HG03135 (cell line): ENCODE measurements at regions not wholly inside any gene's neighbourhood (a gene's known extent, or its start where the extent isn't known, plus 50 kb on each side); places are given as distances from the start of the nearest gene placed in this dataset.
"Not testable (repeated sequence)": the region's sequence is repeated elsewhere in the genome, so short reads cannot be mapped to it uniquely, and the experiment has no call there.

Experiments
- ATAC-seq: cut with Tn5 transposase; IDR thresholded peaks from one replicate; pipeline ENCODE4 v1.9.1; 2021; ENCODE audit warnings: mild to moderate bottlenecking, moderate library complexity; ENCODE audit not compliant: unreplicated experiment

- ATAC-seq, result no peak
Observed at GRCh38 chr6:81049425-81050042, 702.9 kb downstream of the TENT5A start.

GRCh38 chr6:81031416-81031815 lies 721.1 kb downstream of the TENT5A start:
- ATAC-seq, result no peak

GRCh38 chr6:81026041-81026553 lies 726.4 kb downstream of the TENT5A start:
- ATAC-seq, result no peak

GRCh38 chr6:81023709-81024108 lies 728.8 kb downstream of the TENT5A start:
- no peak for ATAC-seq

- ATAC-seq, result no peak
Observed at GRCh38 chr6:81023007-81023582, 729.4 kb downstream of the TENT5A start.

- ATAC-seq, result not testable (repeated sequence)
Observed at GRCh38 chr6:81017586-81017985, 734.9 kb downstream of the TENT5A start.

GRCh38 chr6:81003894-81004293 lies 748.6 kb downstream of the TENT5A start:
- ATAC-seq, result no peak

- ATAC-seq, result no peak
Observed at GRCh38 chr6:81003156-81003555, 749.3 kb downstream of the TENT5A start.

- ATAC-seq, result no peak
Observed at GRCh38 chr6:81002126-81002525, 750.4 kb downstream of the TENT5A start.

GRCh38 chr6:80991316-80991715 lies 761.2 kb downstream of the TENT5A start:
- no peak for ATAC-seq

GRCh38 chr6:80988892-80989291 lies 763.6 kb downstream of the TENT5A start:
- no peak for ATAC-seq

- no peak for ATAC-seq
Observed at GRCh38 chr6:80988286-80988685, 764.2 kb downstream of the TENT5A start.

GRCh38 chr6:80981226-80981625 lies 771.3 kb downstream of the TENT5A start:
- not testable (repeated sequence) for ATAC-seq

- ATAC-seq, result no peak
Observed at GRCh38 chr6:80976336-80976735, 776.1 kb downstream of the TENT5A start.

- ATAC-seq, result no peak
Observed at GRCh38 chr6:80974579-80974978, 777.9 kb downstream of the TENT5A start.

GRCh38 chr6:80969439-80969838 lies 783.0 kb downstream of the TENT5A start:
- no peak for ATAC-seq

- no peak for ATAC-seq
Observed at GRCh38 chr6:80967609-80968008, 784.9 kb downstream of the TENT5A start.

- no peak for ATAC-seq
Observed at GRCh38 chr6:80962382-80962781, 790.1 kb downstream of the TENT5A start.

- no peak for ATAC-seq
Observed at GRCh38 chr6:80961166-80961565, 791.3 kb downstream of the TENT5A start.

- ATAC-seq, result no peak
Observed at GRCh38 chr6:80959034-80959433, 793.4 kb downstream of the TENT5A start.

- no peak for ATAC-seq
Observed at GRCh38 chr6:80956898-80957297, 795.6 kb downstream of the TENT5A start.

GRCh38 chr6:80952479-80952878 lies 800.0 kb downstream of the TENT5A start:
- not testable (repeated sequence) for ATAC-seq

GRCh38 chr6:80946402-80946801 lies 806.1 kb downstream of the TENT5A start:
- ATAC-seq, result no peak
